ENCODE measurements at regions not wholly inside any gene's neighbourhood (a gene's known extent, or its start where the extent isn't known, plus 50 kb on each side); places are given as distances from the start of the nearest gene placed in this dataset.

GRCh38 chr12:105951732-105952131 lies 187.0 kb downstream of the NUAK1 start:
- no peak overlapping the region for H3K27ac ChIP-seq
- TF ChIP-seq, protein P1, sequence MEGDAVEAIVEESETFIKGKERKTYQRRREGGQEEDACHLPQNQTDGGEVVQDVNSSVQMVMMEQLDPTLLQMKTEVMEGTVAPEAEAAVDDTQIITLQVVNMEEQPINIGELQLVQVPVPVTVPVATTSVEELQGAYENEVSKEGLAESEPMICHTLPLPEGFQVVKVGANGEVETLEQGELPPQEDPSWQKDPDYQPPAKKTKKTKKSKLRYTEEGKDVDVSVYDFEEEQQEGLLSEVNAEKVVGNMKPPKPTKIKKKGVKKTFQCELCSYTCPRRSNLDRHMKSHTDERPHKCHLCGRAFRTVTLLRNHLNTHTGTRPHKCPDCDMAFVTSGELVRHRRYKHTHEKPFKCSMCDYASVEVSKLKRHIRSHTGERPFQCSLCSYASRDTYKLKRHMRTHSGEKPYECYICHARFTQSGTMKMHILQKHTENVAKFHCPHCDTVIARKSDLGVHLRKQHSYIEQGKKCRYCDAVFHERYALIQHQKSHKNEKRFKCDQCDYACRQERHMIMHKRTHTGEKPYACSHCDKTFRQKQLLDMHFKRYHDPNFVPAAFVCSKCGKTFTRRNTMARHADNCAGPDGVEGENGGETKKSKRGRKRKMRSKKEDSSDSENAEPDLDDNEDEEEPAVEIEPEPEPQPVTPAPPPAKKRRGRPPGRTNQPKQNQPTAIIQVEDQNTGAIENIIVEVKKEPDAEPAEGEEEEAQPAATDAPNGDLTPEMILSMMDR (conservative IDR thresholded peaks at IDR 0.05), result no peak

DNA sequence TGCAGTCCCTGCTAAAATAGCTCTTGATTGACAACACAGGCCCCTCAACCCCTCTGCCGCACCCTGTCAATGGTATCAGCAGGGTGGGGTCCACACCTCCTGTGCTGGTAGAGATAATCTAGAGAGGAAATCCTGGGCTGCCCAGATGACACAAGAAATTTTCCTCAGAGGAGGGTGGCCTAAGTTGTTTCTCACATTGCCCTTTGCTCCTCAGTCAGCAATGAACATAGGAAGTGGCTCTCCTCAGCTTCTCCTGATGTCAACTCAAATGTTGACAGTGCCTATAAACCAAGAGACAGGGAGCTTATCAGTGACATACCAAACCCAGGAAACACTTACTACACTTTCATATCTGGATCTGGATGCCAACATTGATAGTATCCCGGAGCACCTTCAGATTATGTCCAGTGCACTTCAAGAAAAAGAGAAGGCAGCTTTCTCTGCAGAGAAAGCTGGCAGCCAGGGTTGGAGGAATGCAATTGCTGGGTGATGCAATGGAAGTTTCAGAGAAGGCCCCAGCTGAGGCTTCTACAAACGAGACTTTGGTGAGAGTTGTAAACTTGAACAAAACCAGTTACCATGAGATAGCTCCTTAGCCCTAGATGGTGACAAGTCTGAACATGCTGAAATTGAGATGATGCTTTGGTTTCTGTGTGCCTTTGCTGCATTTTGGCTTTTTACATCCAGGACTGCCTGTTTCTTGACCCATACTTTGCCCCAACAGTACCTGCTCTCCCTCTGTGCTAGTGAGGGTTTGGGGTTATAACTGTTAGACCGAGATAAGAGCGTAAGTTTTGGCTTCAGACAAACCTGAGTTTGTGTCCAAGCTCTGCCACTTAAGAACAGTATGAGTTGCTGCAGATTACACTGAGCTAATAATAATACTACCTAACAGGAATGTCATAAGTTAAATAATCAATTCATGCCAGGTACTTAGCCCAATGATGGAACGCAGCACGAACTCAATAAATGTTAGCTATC lies 183.5 kb downstream of the NUAK1 start:
- TF ChIP-seq, protein P1 (conservative IDR thresholded peaks at IDR 0.05), result no peak
- no peak overlapping the region for H3K27ac ChIP-seq

DNA sequence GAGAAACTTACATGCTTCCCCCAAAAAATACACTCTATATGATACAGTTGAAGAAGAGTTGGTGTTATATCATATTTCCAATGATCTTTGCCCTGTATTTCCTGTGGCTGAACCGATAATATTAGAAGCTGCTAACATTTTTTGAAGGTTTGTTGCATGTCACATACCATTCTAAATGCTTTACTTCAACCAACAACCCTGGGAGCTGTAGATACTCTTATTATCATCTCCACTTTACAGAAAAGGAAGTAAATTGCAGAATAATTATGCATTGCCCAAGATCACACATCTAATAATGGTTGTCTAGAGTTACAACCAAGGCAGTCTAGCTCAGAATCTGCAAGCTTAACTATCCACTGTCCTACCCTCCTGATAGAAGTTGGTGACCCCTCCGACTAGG lies 182.8 kb downstream of the NUAK1 start:
- TF ChIP-seq, protein P1 (conservative IDR thresholded peaks at IDR 0.05), result no peak

GRCh38 chr12:105956662-105957457 lies 181.9 kb downstream of the NUAK1 start:
- TF ChIP-seq, protein P1 (conservative IDR thresholded peaks at IDR 0.05), result no peak
- no peak overlapping the region for H3K27ac ChIP-seq

More for the DNA sequence above, 182.8 kb downstream of the NUAK1 start:
- H3K27ac ChIP-seq, result no peak overlapping the region

- TF ChIP-seq, protein P1 (conservative IDR thresholded peaks at IDR 0.05), result no peak
- no peak overlapping the region for H3K27ac ChIP-seq
Measured at GRCh38 chr12:105960319-105961083, 178.3 kb downstream of the NUAK1 start.

DNA sequence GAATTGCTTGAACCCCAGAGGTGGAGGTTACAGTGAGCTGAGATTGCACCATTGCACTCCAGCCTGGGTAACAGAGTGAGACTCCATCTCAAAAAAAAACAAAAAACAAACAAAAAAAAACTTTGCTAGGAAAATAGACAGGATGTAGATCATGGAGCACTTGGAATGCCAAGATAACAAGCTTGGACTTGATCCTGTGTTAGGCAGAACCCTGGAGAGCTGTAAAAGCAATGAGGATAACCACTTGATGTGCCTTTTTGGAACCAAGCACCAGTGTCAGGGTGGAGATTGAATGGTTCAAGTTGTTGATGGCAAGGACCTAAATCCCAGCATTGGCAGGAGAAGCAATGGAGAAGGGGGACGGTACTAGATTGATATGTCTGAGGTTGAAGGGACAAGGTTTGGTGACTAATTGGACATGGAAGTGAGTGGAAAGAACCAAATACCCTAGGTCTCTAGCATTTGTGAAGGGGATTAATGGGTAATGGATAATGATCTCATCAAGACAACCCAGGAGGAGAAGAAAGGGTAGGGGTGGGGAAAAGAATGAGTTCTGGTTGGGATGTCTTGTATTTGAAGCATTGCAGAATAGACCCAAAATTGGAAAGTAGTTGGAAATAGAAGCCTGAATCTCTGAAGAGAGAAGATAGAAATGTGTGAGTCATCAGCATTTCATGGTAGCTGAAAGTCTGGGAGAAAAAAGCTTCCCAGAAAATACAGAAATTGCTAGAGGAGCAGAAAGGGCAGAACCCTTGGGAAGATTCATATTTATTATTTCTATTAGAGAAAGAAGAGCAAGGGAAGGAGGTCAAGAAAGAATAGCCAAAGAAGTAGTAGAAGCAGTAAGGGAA lies 176.7 kb downstream of the NUAK1 start:
- H3K27ac ChIP-seq, result no peak overlapping the region
- TF ChIP-seq, protein P1 (conservative IDR thresholded peaks at IDR 0.05), result no peak

Measured in VCaP (cell line).